ENCODE measurements at regions not wholly inside any gene's neighbourhood (a gene's known extent, or its start where the extent isn't known, plus 50 kb on each side); places are given as distances from the start of the nearest gene placed in this dataset.
"Not testable (repeated sequence)": the region's sequence is repeated elsewhere in the genome, so short reads cannot be mapped to it uniquely, and the experiment has no call there.

DNA sequence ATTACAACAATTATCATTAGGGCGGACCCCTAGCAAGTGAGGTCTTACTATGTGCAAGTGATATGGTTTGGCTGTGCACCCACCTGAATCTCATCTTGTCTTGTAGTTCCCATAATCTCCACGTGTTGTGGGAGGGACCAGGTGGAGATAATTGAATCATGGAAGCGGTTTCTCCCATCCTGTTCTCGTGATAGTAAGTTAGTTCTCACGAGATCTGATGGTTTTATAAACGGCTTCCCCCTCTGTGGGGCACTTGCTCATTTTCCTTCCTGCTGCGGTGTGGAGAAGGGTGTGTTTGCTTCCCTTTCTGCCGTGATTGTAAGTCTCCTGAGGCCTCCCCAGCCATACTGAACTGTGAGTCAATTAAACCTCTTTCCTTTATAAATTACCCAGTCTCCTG is 96.1 kb upstream of the CDK6 start:
- H3K4me3 ChIP-seq (ENCODE audit: low read length) = no peak overlapping the region
- TF ChIP-seq ZNF274 (IDR thresholded peaks at IDR 0.05; ENCODE audit: low read depth, low read length) = no peak

DNA sequence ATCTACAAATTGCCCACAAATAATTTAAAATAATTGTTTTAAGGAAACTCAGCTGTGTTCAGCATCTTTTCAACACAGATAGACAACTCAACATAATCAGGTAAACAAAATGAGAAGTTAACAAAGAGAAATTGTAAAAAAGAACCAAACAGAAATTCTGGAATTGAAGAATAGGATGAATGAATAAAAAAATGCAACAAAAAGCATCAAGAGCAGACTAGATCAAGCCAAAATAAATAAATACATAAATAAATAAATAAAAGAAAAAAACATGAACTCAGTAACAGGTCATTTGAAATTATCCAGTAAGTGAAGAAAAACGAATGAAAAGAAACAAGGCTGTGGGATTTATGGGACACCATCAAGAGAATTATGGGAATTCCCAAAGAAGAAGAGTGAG is 94.0 kb upstream of the CDK6 start:
- no peak for TF ChIP-seq ZNF274 (IDR thresholded peaks at IDR 0.05; ENCODE audit: low read depth, low read length)

DNA sequence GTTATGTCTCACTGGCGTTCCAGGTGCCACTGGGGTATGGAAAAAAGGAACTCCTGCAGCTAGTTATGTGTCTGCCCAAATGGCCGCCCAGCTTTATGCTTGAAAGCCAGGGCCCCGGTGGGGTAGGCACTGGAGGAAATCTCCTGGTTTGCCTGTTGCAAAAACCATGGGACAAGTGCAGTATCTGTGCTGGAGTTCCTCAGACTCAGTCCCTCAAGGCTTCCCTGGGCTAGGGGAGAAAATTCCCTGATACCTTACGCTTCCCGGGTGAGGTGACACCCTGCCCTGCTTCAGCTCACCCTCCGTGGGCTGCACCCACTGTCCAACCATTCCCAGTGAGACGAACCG is 90.3 kb upstream of the CDK6 start:
- no peak for TF ChIP-seq ZNF274 (IDR thresholded peaks at IDR 0.05; ENCODE audit: low read depth, low read length)
- no peak overlapping the region for H3K4me3 ChIP-seq (ENCODE audit: low read length)

More for the DNA sequence above, 94.0 kb upstream of the CDK6 start:
- H3K4me3 ChIP-seq (ENCODE audit: low read length) = no peak overlapping the region

DNA sequence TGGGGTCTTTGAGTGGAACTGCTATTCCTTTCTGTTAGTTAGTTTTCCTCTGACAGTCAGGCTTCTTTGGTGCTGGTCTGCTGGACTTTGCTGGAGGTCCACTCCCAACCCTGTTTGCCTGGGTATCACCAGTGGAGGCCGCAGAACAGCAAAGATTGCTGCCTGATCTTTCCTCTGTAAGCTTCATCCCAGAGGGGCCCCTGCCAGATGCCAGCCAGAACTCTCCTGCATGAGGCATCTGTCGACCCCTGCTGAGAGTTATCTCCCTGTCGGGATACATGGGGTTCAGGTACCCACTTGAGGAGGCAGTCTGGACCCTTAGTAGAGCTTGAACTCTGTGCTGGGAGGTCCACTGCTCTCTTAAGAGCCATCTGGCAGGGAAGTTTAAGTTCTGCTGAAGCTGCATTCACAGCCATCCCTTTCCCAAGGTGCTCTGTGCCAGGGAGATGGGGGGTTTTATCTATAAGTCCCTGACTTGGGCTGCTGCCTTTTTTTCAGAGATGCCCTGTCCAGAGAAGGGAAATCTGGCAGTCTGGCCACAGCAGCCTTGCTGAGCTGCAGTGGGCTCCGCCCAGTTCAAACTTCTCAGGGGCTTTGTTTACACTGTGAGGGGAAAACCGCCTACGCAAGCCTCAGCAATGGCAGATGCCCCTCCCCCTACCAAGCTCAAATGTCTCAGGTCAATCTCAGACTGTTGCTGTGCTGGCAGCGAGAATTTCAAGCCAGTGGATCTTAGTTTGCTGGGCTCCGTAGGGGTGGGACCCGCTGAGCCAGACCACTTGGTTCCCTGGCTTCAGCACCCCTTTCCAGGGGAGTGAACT is 89.7 kb upstream of the CDK6 start:
- H3K4me3 ChIP-seq (ENCODE audit: low read length) = no peak overlapping the region
- no peak for TF ChIP-seq ZNF274 (IDR thresholded peaks at IDR 0.05; ENCODE audit: low read depth, low read length)

DNA sequence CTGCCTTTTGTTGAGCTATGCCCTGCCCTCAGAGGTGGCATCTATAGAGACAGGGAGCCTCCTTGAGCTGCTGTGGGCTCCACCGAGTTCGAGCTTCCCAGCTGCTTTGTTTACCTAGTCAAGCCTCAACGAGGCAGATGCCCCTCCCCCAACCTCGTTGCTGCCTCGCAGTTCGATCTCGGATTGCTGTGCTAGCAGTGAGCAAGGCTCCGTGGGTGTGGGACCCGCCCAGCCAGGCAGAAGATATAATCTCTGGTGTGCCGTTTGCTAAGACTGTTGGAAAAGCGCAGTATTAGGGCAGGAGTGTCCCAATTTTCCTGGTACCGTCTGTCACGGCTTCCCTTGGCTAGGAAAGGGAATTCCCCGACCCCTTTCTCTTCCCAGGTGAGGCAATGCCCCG is 88.4 kb upstream of the CDK6 start:
- TF ChIP-seq ZNF274 (IDR thresholded peaks at IDR 0.05; ENCODE audit: low read depth, low read length) = no peak

DNA sequence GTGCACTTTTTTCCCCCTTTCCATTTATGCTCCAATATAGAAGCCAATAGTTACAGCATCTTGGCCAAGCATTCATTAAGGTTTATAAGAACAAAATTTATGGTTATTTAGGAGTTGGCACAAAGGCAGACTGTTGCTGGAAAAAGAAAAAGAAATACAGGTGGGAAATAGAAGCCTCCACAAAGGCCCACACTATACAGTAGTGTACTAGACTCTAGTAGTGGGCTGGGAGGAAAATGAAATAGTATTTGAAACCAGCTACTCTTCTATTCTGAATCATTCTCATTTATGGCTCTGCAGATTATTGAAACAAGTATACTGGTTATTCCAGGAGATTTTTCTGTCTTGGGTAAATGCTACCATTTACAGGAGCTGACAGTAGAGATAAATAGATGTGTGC is 80.9 kb upstream of the CDK6 start:
- no peak overlapping the region for H3K4me3 ChIP-seq (ENCODE audit: low read length)
- TF ChIP-seq ZNF274 (IDR thresholded peaks at IDR 0.05; ENCODE audit: low read depth, low read length) = no peak

More for the DNA sequence above, 88.4 kb upstream of the CDK6 start:
- H3K4me3 ChIP-seq (ENCODE audit: low read length) = no peak overlapping the region

DNA sequence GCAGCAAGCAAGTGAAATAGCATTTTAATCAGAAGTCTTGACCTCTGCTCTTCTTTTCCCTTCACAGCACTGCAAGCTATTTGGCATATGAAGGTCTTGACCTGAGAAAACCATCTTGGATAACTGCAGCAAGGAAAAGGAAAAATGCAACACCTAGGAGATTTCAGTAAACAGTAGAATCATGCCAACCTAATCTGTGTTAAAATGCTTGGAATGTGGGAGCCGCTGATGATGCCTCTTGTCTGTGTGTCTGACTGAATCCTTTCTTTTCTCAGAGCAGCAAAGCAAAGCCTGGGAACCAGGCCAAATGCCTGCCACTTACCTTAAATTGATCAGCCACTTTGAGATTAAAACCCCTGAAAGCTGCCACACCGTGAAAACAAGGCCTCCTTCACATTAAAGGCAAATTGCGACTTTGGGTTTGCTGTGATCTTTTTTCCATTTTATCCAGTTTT is 80.4 kb upstream of the CDK6 start:
- no peak for TF ChIP-seq ZNF274 (IDR thresholded peaks at IDR 0.05; ENCODE audit: low read depth, low read length)
- no peak overlapping the region for H3K4me3 ChIP-seq (ENCODE audit: low read length)

DNA sequence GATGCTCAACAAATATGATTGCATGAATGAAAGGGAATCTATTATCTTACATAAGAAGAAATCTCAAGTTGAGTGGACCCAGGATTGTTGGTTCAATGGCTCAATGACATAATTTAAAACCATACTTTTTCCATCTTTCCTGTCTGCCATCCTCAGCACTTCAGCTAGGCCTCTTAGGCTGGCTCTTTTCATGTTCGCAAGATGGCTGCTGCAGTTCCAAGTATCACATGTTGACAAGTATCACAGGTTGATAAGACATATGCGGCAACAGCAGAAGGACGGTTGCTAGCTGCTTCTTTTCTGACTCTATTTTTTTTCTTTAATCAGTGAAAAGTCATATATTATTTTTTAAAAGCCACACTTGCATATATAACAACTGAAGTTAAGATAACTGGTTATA is 79.0 kb upstream of the CDK6 start:
- no peak overlapping the region for H3K4me3 ChIP-seq (ENCODE audit: low read length)
- TF ChIP-seq ZNF274 (IDR thresholded peaks at IDR 0.05; ENCODE audit: low read depth, low read length) = no peak

DNA sequence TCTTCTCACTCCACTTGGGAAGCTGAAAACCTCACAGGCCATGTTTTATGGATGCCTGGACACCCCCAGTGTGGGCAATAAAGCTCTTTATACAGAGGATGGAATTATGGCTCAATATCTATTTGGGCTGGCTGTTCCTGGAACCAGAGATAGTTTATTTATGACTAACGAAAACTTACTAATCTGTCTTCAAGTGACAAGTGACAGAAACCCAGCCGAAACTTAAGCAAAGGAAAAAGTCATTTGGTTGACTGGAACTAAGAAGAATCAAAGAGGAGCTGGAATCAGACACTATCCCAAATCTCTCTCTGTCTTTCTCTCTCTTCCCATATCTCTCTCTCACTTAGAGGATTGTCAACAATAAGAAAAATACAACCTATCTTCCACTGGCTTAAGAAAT is 78.3 kb upstream of the CDK6 start:
- no peak for TF ChIP-seq ZNF274 (IDR thresholded peaks at IDR 0.05; ENCODE audit: low read depth, low read length)
- no peak overlapping the region for H3K4me3 ChIP-seq (ENCODE audit: low read length)

DNA sequence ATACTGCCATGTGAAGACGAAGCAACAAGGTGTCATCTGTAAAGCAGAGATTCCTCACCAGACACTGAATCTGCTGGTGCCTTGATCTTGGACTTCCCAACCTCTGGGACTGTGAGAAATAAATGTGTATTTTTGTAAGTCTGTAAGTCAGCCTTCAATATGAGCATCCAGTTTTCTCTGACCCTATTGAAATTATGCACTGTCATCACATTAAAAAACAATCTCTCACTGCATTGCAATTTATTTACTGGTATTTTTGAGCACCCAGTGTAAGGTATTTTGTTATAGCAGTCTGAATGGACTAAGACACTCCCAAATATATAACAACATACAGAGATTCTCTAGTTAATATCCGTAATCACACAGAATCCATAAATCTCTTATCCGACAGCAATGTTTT is 77.5 kb upstream of the CDK6 start:
- TF ChIP-seq ZNF274 (IDR thresholded peaks at IDR 0.05; ENCODE audit: low read depth, low read length) = no peak

DNA sequence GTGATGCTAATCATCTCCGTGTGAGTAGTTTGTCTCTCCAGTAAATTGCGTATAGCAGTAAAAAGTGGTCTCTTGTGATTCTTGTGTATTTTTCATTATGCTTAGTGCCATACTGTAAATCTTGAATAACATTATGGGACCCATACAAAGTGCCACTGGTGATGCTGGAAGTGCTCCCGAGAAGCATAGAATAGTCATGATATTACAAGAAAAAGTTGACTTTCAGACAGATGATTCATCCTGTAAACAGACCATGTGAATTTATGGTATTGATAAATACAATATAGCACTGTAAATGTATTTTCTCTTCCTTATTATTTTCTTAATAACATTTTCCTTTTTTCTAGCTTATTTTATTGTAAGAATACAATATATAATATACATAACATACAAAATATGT is 74.6 kb upstream of the CDK6 start:
- TF ChIP-seq ZNF274 (IDR thresholded peaks at IDR 0.05; ENCODE audit: low read depth, low read length) = no peak
- H3K4me3 ChIP-seq (ENCODE audit: low read length) = no peak overlapping the region

More for the DNA sequence above, 77.5 kb upstream of the CDK6 start:
- no peak overlapping the region for H3K4me3 ChIP-seq (ENCODE audit: low read length)

DNA sequence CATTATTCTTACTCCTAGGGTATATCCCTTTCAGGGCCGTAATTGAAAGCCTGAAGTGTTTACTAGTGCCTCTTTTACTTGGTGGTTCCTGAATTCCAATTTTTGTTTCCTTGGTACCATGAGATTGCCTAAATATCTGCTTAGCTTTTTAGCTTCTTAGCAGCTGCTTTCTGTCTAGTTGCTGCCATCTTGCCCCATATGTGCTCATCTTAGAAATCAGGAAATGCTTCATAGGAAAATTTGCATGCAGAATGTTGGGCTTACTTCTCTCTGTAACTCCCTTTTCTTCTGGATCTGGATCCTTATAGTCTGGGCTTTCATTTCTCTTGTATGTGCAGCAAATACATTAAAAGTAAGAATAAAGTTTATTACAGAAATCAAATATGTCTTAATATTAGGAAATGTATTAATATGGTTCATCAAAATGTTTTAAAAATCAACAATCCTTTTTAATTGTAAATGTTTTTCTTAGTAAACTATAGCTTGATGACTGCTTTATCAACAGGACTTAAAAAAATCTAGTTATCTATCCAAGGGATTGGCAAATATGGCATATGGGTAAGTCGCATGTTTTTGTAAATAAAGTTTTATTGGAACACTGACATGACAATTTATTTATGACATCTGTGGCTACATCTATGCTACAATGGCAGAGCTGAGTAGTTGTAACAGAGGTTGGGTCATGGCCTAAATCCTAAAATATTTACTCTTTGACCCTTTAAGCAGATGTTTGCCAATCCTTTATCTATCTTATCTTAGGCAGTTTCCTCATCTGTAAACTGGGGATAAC is 73.5 kb upstream of the CDK6 start:
- TF ChIP-seq ZNF274 (IDR thresholded peaks at IDR 0.05; ENCODE audit: low read depth, low read length) = no peak

DNA sequence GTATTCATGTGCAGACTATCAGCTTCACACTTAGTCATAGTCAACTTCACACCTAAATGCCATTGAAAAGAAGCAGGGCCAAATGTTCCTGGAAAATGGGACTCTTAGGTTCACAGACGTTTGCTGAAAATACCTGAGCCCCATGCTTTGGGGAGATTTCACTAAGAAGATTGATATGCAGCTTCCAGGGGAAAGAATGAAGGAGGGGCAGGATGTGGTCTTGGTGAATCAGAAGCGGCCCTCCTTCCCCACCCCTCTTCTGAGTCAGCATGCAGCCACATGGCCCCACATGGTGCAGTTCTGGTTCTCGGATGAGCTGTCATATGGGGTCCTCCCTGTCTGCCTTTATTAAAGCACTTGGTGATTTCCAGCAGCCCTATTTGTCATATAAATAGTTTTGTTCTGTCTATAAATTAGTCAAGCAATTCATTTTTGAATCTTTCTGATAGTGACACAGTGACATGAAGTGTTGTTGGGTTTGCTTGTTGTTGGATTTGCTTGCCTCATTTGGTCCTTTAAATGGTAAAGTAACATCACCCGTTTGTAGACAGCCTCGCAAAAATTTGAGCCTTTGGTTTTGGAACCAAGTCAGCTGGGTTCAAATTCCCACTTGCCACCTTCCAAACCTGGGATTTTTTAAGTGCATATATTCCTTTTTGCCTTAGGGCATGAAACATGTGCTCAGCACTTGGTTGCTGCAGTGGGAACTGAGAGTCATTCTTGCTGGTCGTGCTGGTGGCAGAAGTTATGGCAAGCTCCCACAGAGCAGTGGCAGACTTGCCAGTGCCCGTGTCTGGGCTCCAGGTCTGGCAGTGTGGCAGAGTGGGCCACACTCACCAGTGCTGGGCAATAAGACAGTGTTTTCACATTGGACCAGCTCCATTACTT is 68.1 kb upstream of the CDK6 start:
- no peak overlapping the region for H3K4me3 ChIP-seq (ENCODE audit: low read length)
- TF ChIP-seq ZNF274 (IDR thresholded peaks at IDR 0.05; ENCODE audit: low read depth, low read length) = no peak

More for the DNA sequence above, 73.5 kb upstream of the CDK6 start:
- H3K4me3 ChIP-seq (ENCODE audit: low read length) = no peak overlapping the region

DNA sequence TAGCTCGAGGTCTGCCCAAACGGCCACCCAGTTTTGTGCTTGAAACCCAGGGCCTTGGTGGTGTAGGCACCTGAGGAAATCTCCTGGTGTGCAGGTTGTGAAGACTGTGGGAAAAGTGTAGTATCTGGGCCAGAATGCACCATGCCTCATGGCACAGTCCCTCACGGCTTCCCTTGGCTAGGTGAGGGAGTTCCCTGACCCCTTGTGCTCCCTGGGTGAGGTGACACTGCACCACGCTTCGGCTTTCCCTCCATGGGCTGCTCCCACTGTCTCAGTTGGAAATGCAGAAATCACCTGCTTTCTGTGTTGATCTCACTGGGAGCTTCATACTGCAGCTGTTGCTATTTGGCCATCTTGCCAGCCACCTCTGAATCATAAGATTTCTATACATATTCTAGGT is 62.4 kb upstream of the CDK6 start:
- no peak for TF ChIP-seq ZNF274 (IDR thresholded peaks at IDR 0.05; ENCODE audit: low read depth, low read length)
- no peak overlapping the region for H3K4me3 ChIP-seq (ENCODE audit: low read length)

DNA sequence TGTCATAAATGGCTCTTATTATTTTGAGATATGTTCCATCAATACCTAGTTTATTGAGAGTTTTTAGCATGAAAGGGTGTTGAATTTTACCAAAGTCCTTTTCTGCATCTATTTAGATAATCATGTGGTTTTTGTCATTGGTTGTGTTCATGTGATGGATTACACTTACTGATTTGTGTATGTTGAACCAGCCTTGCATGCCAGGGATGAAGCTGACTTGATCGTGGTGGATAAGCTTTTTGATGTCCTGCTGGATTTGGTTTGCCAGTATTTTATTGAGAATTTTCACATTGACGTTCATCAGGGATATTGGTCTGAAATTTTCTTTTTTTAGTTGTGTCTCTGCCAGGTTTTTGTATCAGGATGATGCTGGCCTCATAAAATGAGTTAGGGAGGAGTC is 58.5 kb upstream of the CDK6 start:
- not testable (repeated sequence) for H3K4me3 ChIP-seq (ENCODE audit: low read length)

Data from GM08714 (cell line).